HG02870 (cell line): ENCODE measurements at regions not wholly inside any gene's neighbourhood (a gene's known extent, or its start where the extent isn't known, plus 50 kb on each side); places are given as distances from the start of the nearest gene placed in this dataset.
"Not testable (repeated sequence)": the region's sequence is repeated elsewhere in the genome, so short reads cannot be mapped to it uniquely, and the experiment has no call there.

Source experiments
- ATAC-seq: cut with Tn5 transposase; IDR thresholded peaks from one replicate; pipeline ENCODE4 v1.9.1; 2021; ENCODE audit warnings: mild to moderate bottlenecking, moderate library complexity; ENCODE audit not compliant: unreplicated experiment

DNA sequence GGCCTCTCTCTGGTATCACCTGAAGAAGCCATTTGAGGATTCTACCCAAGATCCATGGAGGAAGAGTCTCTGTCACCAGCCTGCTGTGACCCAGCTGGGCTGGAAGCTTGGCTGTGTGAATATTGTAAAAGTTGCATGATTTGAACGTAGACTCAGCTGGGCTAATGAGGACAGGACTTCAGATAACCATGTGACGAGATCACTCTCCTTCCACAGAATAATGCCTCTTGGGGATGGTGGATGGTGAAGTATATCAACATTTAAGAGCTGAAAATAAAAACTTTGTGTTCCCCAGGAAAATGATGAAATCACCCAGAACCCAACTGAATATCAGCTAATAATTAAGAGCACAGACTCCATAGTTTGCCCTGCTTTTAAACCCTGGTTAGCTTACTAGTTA lies 427.9 kb downstream of the CD83 start:
- ATAC-seq = no peak

DNA sequence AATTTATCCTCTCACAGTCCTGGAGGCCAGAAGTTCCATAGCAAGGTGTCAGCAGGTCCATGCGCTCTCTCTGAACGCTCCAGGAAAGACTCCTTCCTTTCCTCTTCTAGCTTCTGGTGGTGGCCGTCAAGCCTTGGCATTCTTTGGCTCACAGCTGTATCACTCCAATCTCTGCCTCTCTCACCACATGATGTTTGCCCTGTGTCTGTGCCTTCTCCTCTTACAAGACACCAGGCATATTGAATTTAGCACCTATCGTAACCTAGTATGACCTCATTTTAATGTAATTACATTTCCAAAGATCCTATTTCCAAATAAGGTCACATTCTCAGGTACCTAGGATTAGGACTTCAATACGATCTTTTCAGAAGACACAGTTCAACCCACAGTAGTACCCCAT lies 428.5 kb downstream of the CD83 start:
- no peak for ATAC-seq

DNA sequence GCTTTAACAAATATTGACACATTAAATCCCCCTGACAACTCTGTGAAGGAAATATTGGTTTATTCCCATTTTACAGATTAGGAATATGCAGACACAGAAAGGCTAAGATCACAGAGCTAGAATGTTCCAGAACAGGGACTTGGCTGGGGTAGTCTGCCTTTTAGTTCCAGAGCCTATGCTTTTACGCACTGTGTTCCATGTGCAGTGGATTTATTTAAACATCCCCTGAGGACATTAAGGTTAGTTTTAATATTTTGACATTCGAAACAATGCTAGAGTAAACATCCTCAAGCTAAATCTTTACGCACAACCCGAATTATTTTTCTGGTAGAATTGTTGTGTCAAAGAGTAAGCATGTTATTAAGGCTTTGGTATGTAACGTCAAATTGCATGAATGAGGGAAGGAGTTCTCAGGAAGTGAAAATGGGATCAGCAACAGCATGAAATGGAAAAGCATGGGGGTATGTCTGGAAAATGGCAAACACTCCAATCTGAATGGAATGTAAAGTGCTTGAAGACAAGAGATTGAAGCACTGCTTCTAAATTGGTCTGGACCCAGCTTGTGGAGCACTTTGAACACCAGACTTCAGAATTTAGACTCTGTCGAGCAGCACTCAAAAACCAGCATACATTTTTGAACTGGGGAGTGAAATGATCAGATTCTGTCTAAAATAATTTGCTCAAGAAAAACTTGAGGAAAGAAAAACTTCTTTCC lies 429.9 kb downstream of the CD83 start:
- ATAC-seq = no peak

DNA sequence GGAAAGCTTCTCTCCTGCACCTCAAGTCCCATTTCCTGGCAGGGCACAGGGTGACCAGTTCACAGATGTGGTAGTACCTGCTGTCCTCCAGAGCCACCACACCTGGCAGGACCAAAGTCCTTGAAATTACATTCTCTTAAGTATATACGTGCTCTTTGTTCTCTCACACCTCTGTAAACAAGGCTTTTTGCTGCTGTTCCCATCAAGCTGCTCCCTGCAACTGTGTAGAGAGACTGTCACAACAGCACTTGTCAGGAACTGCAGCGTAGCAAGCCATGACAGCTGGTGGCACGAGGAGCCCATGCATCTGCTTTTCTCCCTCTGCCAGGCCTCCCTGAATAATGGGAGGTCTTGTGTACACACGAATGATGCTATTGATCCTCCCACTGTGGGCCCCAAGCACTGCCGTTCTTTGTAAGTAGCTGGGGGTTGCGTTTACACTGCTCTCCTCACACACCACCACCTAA lies 431.8 kb downstream of the CD83 start:
- ATAC-seq = no peak

DNA sequence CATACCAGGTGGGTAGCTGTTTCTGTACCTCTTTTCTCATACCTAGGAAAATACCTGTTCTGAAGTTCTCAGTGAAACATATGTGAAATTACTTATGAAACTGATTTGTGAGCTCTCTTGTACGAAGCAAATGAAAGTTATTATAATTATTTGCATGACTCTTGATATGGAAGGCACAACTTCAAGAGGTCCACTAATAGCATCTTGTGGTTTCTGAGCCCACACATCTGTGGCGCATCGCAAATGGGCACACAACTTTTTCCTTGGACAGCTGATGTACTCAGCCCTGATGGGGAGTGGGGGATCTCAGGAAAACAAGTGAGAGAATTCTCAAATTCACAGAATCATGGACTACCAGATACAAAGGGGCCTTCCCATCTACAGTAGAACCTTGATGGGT lies 432.3 kb downstream of the CD83 start:
- ATAC-seq = no peak

DNA sequence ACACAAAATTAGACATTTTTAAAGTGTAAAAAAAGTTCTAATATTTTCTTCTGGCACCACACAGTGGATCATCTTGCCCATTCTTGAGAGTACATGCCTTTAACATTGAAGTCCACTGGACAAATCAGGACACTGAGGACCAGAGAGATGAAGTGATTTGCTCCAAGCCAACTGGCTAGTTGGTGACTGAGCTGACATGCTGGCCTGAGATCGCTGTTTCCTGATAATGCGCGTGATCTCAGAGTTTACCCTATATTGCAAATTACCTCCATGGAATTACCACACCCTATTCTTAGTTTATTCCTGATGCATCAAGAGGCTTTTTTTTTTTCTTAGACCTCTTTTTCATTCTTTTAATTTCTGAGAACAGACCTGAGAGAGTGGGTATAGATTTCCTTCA lies 432.8 kb downstream of the CD83 start:
- ATAC-seq = no peak

DNA sequence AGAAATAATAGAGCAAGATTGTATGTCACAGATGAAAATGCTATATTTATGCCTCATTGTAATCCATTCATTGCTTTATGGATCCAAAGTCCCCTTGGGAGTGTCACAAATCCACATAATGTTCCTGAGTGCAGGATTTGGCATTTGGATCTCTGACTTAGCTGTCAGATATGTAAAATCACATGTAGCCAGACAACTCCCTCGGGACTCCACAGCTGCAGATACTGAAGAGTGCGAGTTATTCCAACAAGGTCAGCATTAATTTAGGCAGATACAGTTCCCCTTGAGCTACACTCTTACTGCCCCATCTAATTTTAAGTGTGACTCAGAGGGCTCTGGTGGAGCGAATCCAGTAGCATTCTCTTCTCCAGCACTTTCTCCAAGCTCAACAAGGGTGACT lies 433.2 kb downstream of the CD83 start:
- ATAC-seq = no peak

DNA sequence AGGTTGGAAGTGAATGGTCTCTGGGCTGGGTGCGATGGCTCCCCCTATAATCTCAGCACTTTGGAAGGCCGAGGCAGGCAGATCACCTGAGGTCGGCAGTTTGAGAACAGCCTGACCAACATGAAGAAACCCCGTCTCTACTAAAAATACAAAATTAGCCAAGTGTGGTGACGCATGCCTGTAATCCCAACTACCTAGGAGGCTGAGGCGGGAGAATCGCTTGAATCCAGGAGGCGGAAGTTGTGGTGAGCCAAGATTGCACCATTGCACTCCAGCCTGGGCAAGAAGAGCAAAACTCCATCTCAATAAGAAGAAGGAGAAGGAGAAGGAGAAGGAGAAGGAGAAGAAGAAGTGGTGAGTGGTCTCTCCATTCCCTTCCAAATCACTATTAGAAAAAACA lies 434.0 kb downstream of the CD83 start:
- ATAC-seq = not testable (repeated sequence)

DNA sequence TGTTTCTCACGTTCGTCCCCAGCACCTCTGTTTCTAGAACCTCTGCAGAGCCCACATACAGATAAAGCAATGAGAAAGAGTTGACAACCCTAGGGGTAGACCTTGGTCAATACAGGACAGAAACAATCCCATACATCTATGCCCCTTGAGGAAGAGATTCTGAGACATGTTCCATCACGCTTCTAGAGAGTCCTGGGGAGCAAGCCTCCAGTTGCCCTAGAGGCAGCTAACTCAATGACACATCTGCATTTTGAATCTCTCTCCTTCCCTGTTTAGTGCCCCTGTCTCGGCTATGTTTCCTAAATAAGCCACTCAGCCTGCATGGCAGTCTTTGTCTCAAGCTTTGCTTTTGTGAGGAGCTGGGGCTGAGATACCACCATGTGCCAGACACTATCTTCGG lies 435.3 kb downstream of the CD83 start:
- no peak for ATAC-seq

DNA sequence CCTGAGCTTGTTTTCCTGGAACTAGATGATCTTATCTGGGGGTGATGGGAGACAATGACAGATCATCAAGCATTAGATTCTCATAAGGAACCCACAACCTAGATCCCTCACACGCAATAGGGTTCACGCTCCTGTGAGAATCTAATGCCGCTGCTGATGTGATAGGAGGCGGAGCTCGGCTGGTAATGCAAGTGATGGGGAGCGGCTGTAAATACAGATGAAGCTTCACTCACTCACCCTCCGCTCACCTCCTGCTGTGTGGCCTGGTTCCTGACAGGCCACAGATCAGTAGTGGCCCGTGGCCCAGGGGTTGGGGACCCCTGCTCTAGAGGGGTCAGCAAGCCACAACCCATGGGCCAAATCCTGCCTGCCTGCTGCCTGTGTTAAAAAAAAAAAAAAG lies 435.9 kb downstream of the CD83 start:
- no peak for ATAC-seq

DNA sequence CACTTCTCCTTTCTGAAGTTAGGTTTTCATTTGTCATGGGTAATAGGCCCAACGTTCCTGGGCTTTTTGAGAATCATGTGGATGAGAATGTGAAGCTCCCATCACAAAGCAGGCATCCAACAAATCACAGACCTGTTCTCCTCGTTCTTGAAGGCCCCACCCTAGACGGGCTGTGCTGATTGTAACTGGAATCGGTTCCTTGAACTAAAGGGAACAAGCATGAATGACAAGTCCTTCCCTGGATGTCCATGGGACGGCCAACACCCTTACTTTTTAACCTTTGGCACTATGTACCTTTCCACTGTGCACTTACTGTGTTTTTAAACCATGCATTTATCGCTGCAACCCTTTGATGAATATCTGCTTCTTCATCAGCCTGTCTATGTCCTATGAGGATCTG lies 438.2 kb downstream of the CD83 start:
- no peak for ATAC-seq

DNA sequence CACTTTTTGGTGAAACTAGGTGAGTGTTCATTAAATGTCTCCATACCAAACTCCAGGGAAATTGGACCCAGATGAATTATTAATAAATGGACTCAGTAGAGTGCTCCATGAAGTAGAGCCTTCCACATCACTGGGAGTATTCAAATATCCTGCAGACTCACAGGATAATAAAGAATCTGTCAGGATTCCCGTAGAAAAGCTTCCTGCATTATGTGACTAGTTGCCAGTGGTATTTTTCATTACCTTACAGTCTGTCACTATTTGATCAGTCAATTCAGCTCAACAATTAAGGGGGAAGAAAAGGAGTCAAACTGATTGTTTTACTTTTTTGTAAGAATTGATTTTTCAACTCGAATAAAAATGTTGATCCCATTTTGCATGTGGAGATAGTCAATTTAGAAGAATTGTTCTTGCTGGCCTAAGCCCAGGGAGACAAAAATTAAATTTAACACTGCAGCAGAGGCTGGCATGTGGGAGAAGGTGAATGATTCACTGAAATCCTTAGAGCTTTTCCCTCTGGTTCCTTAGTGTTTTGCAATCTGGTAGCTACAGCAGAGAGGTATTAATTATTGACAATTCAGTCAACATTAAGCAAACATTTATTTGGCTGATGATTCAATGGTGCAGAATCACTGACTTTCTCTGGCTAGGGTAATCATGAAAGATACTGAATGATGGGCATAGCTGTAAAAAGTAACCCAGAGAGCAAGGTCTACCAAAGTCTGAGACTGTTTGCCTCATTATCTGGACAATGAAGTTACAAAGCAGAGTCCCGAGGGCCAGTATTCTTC lies 442.4 kb downstream of the CD83 start:
- ATAC-seq = no peak

DNA sequence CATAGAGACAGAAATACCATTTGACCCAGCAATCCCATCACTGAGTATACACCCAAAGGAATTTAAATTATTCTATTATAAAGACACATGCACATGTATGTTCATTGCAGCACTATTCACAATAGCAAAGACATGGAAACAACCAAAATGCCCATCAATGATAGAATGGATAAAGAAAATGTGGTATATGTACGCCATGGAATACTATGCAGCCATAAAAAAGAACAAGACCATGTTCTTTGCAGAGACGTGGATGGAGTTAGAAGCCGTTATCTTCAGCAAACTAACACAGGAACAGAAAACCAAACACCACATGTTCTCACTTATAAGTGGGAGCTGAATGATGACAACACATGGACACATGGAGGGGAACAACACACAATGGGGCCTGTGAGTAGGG lies 444.0 kb downstream of the CD83 start:
- ATAC-seq = not testable (repeated sequence)

DNA sequence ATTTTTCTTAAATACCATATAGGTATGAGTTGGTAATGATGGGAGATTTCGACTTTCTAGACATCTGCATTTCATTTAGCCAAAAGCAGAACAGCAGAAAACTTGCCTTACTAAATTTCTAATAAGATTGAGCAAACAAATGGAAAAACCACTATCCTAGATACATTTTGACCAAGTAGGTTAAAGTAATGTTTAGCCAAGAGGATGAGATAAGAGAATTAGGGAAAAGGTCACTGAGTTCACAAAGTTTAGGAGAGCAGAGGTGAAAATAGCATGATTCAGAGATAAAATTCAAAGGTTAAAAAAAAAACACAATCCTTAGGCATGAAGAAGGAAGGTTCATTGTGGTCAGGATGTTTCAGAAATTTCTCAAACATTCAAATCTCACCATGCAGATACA lies 450.3 kb downstream of the CD83 start:
- no peak for ATAC-seq

DNA sequence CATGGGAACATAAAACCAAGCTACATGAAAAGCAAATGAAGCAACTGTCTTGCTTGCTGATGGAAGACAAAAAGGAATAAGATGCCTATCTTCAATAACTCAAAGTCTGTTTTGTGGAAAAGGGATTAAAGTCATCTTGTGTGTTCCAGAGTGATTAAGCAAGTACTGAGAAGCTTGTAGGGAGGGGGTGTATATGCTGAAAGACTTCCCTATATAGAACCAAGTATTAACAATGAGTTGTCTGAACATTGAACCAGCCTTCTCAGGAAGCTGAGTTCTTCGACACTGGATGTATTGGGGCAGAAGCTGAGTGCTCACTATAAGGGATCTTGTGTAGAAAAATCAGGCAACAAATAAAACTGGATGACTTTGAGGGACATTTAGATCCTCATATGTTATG lies 451.8 kb downstream of the CD83 start:
- ATAC-seq = no peak

DNA sequence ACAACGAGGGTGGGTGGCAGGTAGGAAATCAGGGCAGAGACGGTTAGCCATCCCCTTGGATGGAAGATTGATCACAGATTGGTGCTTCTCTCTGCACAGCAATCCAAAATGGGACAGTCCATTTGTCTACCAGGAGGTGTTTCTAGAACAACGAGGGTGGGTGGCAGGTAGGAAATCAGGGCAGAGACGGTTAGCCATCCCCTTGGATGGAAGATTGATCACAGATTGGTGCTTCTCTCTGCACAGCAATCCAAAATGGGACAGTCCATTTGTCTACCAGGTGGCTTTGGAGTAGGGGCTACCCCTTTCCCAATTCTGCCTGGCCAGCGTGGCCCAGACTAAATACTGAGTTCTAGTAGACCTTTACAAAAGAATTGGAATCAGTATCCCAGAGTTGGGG lies 452.3 kb downstream of the CD83 start:
- ATAC-seq = not testable (repeated sequence)

DNA sequence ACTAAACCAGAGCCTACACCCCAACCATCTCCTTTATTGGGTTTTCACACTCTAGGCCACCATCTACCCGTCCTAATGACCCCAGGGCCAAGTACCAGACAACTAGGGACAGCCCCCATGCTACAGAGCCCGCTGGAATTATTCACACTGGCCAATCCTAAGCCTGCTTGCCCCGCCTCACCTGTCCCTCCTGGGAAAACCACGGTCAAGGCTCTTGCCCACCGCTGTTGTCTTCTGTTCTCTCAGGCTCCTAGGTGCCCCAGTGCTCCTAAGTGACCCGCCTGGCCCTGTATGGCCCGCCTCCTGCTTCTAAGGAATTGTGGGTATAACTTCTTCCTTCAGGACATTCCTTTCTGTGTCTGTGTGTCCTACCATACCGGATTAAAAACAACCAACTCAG lies 453.4 kb downstream of the CD83 start:
- ATAC-seq = no peak

DNA sequence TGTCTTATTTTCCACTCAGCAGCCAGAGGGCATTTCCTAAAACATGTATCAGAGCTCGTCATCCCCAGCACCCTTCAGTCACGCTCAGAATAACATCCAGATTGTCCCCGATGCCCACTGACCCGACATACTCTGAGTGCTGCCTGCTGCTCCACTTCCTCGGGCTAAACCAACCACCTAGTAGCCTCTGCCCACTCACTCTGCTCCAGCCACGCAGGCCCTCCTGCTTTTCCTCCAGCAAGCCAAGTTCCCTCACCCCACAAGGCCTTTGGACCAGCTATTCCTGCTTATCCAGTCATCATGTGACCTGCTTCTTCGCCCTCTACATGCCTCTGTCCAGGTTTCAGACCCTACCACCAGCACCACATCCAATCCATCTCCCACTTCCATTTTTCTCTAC lies 454.2 kb downstream of the CD83 start:
- ATAC-seq = no peak

DNA sequence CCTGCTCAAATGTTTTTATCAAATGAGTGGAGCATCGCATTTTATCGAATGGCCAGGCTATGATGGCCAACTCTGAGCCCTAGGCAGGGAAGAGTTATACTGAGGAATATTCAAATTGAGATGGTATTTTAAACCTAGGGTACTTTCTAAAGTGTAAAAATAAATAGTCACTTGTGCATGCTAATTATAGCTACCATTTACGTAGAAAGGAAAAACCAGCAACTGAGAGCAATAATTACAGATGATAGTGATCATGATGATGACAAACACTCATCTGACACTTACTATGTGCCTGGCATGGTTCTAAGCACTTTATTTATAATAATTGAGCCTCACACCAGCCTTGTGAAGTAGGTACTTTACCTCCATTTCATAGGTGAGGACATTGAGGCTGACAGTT lies 455.7 kb downstream of the CD83 start:
- no peak for ATAC-seq

DNA sequence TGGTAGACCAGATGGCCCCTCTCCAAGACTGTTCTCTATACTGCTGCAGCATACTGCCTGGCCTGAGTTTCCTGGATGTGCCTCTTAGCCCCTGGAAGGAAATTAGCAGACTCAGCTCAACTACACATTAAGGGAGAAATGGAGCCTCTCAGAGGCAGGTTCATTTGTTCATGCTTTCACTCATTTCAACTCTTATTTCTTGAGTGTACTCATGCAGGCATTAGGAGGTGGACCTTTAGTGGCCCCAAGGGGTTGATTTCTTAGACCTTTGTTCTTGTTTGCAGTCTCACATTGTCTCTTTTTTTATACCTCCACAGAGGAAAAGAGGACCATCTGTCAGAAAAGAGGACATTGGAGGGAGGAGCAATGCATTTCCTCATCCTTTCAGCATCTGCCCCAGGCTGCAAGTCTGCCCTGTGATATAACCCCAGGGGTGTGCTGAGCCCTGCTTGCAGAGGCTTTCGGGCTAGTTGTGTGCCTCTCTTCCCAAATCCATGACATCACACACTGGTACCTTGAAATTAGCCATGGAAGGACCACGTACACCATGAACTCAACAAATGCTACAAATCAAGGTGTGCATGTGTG lies 456.2 kb downstream of the CD83 start:
- ATAC-seq = no peak

DNA sequence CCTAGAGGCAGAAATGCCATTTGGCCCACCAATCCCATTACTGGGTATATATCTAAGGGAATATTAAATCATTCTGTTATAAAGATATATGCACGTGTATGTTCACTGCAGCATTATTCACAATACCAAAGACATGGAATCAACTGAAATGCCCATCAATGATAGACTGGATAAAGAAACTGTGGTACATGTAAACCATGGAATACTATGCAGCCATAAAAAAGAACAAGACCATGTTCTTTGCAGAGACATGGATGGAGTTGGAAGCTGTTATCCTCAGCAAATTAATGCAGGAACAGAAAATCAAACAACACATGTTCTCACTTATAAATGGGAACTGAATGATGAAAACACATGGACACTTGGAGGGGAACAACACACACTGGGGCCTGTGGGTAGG lies 458.4 kb downstream of the CD83 start:
- ATAC-seq = no peak

DNA sequence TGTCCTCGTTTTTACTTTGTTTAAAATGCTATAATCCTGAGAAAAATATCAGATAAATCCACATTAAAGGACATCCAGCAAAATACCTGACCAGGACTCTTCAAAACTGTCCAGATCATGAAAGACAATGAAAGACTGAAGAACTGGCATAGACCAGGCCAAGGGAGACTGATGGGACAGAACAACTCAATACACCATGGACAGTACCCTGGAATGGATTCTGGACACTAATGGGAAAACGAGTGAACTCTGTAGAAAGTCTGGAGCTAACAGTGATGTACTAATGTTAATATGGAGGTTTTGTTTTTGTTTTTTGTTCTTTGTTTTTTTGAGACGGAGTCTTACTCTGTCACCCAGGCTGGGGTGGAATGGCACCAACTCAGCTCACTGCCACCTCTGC lies 461.4 kb downstream of the CD83 start:
- ATAC-seq = no peak
